ENCODE measurements at regions not wholly inside any gene's neighbourhood (a gene's known extent, or its start where the extent isn't known, plus 50 kb on each side); places are given as distances from the start of the nearest gene placed in this dataset.

GRCh38 chr1:4171480-4172450 is 271.7 kb upstream of the C1orf174 start:
- Histone ChIP-seq H2AFZ (no peak overlapping the region), H3K36me3 (ENCODE audit: control insufficient read depth, insufficient read depth, low read length) (no peaks in the 10 kb centered on the region), H3K9ac (no peak overlapping the region), H3K4me2 (ENCODE audit: low read length) (no peak overlapping the region), H3K9me3 (ENCODE audit: control insufficient read depth, low read length) (no peaks in the 10 kb centered on the region), H3K79me2 (no peaks in the 10 kb centered on the region), H3K27me3 (ENCODE audit: control insufficient read depth, insufficient read depth, low read length) (no peaks in the 10 kb centered on the region), H3K27ac (no peak overlapping the region), H3K4me1 (no peaks in the 10 kb centered on the region), H3K4me3 (ENCODE audit: low read depth, low read length) (no peak overlapping the region)
- TF ChIP-seq, protein P1, sequence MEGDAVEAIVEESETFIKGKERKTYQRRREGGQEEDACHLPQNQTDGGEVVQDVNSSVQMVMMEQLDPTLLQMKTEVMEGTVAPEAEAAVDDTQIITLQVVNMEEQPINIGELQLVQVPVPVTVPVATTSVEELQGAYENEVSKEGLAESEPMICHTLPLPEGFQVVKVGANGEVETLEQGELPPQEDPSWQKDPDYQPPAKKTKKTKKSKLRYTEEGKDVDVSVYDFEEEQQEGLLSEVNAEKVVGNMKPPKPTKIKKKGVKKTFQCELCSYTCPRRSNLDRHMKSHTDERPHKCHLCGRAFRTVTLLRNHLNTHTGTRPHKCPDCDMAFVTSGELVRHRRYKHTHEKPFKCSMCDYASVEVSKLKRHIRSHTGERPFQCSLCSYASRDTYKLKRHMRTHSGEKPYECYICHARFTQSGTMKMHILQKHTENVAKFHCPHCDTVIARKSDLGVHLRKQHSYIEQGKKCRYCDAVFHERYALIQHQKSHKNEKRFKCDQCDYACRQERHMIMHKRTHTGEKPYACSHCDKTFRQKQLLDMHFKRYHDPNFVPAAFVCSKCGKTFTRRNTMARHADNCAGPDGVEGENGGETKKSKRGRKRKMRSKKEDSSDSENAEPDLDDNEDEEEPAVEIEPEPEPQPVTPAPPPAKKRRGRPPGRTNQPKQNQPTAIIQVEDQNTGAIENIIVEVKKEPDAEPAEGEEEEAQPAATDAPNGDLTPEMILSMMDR (IDR thresholded peaks at IDR 0.05): no peak

DNA sequence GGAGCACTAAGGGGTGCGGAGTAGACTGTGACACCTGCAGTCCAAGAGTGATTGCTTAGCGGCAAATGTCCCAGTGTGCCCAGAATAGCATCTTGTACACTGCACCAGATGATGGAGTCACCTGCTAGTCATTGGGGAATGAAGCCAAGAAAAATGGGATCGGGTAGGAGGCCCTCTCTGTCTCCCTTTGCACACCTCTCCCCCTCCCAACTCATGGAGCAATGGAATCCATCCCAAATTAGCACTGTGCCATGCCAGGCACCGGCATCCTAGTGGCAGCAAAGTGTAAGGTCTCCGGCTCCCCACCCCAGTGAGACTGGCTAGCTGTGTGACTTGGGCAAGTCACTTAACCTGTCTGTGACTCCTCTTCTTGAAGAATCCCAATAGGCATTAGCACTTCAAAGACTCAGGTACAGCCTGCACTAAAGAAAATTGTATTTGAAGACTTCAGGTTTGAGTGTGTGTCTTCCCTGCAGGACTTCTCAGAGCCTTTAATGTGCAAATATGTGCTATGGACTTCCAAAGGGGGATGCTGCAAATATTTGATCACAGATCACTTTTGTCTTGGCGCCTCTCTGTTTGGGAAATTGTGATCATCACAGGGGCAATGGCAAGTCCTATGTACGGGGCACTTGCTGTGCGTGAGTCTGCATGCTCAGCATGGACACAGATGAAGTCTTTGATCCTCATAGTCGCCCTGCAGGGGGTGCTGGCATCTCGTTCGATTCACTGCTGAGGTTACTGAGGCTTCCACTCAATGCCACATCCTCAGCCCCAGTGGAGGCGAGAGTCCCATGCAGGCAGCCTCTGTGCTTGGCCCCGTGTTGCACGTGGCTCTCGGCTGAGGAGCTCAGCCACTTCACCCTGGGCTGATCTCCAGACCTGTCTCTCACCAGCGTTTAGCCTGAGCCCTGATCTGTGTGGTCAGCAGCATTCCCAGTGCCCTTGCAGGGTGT is 272.9 kb upstream of the C1orf174 start:
- no peak overlapping the region for H2AFZ ChIP-seq
- H3K9me3 ChIP-seq (ENCODE audit: control insufficient read depth, low read length): no peaks in the 10 kb centered on the region
- no peaks in the 10 kb centered on the region for H3K79me2 ChIP-seq
- no peaks in the 10 kb centered on the region for H3K27me3 ChIP-seq (ENCODE audit: control insufficient read depth, insufficient read depth, low read length)
- TF ChIP-seq, protein P1 (IDR thresholded peaks at IDR 0.05): no peak
- H3K9ac ChIP-seq: no peak overlapping the region
- no peaks in the 10 kb centered on the region for H3K36me3 ChIP-seq (ENCODE audit: control insufficient read depth, insufficient read depth, low read length)
- H3K4me2 ChIP-seq (ENCODE audit: low read length): no peak overlapping the region
- H3K4me3 ChIP-seq (ENCODE audit: low read depth, low read length): no peak overlapping the region
- H3K27ac ChIP-seq: no peak overlapping the region
- no peaks in the 10 kb centered on the region for H3K4me1 ChIP-seq

DNA sequence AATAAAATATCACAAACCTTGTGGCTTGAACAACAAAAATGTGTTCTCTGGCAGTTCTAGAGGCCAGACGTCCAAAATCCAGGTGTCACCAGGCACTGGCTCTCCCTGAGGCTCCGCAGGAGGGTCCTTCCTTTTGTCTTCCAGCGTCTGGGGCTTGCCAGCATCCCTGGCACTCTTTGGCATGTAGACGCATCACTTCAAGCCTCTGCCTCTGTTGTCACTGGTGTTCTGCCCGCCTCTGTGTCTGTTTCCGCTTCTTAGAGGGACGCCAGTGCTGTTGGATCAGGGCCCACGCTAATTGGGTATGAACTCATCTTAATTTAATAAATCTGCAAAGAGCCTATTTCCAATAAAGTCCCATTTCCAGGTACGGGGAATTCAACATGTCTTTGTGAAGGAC is 273.7 kb upstream of the C1orf174 start:
- TF ChIP-seq, protein P1 (IDR thresholded peaks at IDR 0.05): no peak
- Histone ChIP-seq H3K27me3 (ENCODE audit: control insufficient read depth, insufficient read depth, low read length) (no peaks in the 10 kb centered on the region), H3K79me2 (no peaks in the 10 kb centered on the region), H2AFZ (no peak overlapping the region), H3K4me1 (no peaks in the 10 kb centered on the region), H3K4me2 (ENCODE audit: low read length) (no peak overlapping the region), H3K9ac (no peak overlapping the region), H3K9me3 (ENCODE audit: control insufficient read depth, low read length) (no peaks in the 10 kb centered on the region), H3K27ac (no peak overlapping the region), H3K36me3 (ENCODE audit: control insufficient read depth, insufficient read depth, low read length) (no peaks in the 10 kb centered on the region), H3K4me3 (ENCODE audit: low read depth, low read length) (no peak overlapping the region)

GRCh38 chr1:4174291-4175200 is 274.5 kb upstream of the C1orf174 start:
- Histone ChIP-seq H3K4me1 (no peaks in the 10 kb centered on the region), H2AFZ (no peak overlapping the region), H3K27ac (no peak overlapping the region), H3K36me3 (ENCODE audit: control insufficient read depth, insufficient read depth, low read length) (no peaks in the 10 kb centered on the region), H3K9me3 (ENCODE audit: control insufficient read depth, low read length) (no peaks in the 10 kb centered on the region), H3K79me2 (no peaks in the 10 kb centered on the region), H3K9ac (no peak overlapping the region), H3K27me3 (ENCODE audit: control insufficient read depth, insufficient read depth, low read length) (no peaks in the 10 kb centered on the region), H3K4me2 (ENCODE audit: low read length) (no peak overlapping the region), H3K4me3 (ENCODE audit: low read depth, low read length) (no peak overlapping the region)
- TF ChIP-seq, protein P1 (IDR thresholded peaks at IDR 0.05): no peak

All from parathyroid adenoma (tissue), 2 donors.